HL-60 (cell line): ENCODE measurements at regions not wholly inside any gene's neighbourhood (a gene's known extent, or its start where the extent isn't known, plus 50 kb on each side); places are given as distances from the start of the nearest gene placed in this dataset.

Experiments
- REST ChIP-seq: IDR thresholded peaks from 2 replicates; pipeline ENCODE4 v1.6.1; 2012; ENCODE audit warnings: low read depth; ENCODE audit not compliant: insufficient replicate concordance
- SPI1 ChIP-seq: IDR thresholded peaks from 2 replicates; pipeline ENCODE4 v1.6.1; 2012; ENCODE audit warnings: low read depth, mild to moderate bottlenecking, borderline replicate concordance

DNA sequence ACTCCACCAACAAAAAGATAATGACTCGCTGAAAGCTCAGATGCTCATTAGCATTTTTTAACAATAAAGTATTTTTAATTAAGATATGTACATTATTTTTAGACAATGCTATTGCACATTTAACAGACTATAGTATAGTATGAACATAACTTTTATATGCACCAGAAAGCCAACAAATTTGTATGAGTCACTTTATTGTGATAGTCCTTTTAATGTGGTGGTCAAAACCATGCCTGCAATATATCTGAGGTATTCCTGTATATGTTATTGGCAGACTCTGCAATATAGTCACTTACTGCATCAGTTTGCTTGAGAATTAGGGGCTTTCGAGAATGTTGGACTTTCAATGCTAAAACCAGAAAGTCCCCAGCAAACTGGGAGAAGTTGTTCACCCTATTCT is 51.7 kb upstream of the CCDC196 start:
- TF ChIP-seq SPI1 (no peak), REST (no peak)
